ENCODE measurements at regions not wholly inside any gene's neighbourhood (a gene's known extent, or its start where the extent isn't known, plus 50 kb on each side); places are given as distances from the start of the nearest gene placed in this dataset.
"Not testable (repeated sequence)": the region's sequence is repeated elsewhere in the genome, so short reads cannot be mapped to it uniquely, and the experiment has no call there.

- H2AFZ ChIP-seq (ENCODE audit: insufficient read depth, low read depth, low read length, poor library complexity, severe bottlenecking) = no peak overlapping the region
Measured at GRCh38 chr2:187689372-187689771, 135.1 kb upstream of the TFPI start.

DNA sequence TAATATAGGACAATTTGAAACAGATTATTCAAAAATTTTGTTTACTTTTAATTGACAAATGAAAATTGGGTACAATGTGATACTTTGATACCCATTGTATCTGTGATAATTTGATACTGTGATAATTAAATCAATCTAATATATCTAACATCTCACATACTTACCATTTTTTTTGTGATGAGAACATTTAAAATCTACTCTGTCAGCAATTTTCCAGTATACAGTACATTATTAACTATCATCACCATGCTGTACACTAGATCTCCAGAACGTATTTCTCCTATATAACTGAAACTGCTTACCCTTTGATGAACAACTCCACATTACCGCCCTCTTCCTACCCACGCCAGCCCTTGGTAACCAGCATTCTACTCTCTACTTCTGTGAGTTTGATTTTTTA, 139.7 kb upstream of the TFPI start:
- DNase-seq = no peak
- TF ChIP-seq, protein P1, sequence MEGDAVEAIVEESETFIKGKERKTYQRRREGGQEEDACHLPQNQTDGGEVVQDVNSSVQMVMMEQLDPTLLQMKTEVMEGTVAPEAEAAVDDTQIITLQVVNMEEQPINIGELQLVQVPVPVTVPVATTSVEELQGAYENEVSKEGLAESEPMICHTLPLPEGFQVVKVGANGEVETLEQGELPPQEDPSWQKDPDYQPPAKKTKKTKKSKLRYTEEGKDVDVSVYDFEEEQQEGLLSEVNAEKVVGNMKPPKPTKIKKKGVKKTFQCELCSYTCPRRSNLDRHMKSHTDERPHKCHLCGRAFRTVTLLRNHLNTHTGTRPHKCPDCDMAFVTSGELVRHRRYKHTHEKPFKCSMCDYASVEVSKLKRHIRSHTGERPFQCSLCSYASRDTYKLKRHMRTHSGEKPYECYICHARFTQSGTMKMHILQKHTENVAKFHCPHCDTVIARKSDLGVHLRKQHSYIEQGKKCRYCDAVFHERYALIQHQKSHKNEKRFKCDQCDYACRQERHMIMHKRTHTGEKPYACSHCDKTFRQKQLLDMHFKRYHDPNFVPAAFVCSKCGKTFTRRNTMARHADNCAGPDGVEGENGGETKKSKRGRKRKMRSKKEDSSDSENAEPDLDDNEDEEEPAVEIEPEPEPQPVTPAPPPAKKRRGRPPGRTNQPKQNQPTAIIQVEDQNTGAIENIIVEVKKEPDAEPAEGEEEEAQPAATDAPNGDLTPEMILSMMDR (IDR thresholded peaks at IDR 0.05) = no peak
- H3K4me3 ChIP-seq (replicated peaks in 1 of 3; ENCODE audit: low read depth in 2 of 3, low read length in 3 of 3) = no peak overlapping the region
- no peak overlapping the region for H3K9ac ChIP-seq (ENCODE audit: insufficient read depth, low read length, poor library complexity, severe bottlenecking)
- WGBS (ENCODE audit: insufficient coverage) = 60% methylated on average over 1 of the region's 3 CpGs
- H3K4me1 Mint-ChIP-seq = no peaks in the 10 kb centered on the region
- intact Hi-C loops (cut with micrococcal nuclease) = no loop called here
- no peaks in the 10 kb centered on the region for H3K4me1 ChIP-seq (ENCODE audit: control insufficient read depth in 1 of 2, insufficient read depth in 2 of 2, low read length in 2 of 2)
- H2AFZ ChIP-seq (ENCODE audit: insufficient read depth, low read depth, low read length, poor library complexity, severe bottlenecking) = no peak overlapping the region
- no peak overlapping the region for H3K27ac Mint-ChIP-seq
- H3K9me3 Mint-ChIP-seq = peaks cover 0 to 6% (median 3%) of the 10 kb centered on the region in 7 donors
- H3K36me3 ChIP-seq (replicated peaks in 1 of 2; ENCODE audit: control insufficient read depth in 1 of 2, insufficient read depth in 2 of 2, low read length in 2 of 2) = no peaks in the 10 kb centered on the region
- H3K9me3 ChIP-seq (replicated peaks in 1 of 2; ENCODE audit: control insufficient read depth in 1 of 2, insufficient read depth in 1 of 2, low read length in 2 of 2) = peaks cover 0 to 5% of the 10 kb centered on the region in 2 donors
- H3K27ac ChIP-seq (ENCODE audit: low read depth in 1 of 2, low read length in 2 of 2) = no peak overlapping the region
- H3K27me3 Mint-ChIP-seq (ENCODE audit: low read depth in 3 of 3) = no peaks in the 10 kb centered on the region
- no peak overlapping the region for H3K4me2 ChIP-seq (replicated peaks; ENCODE audit: extremely low read depth, low read length, poor library complexity, severe bottlenecking)
- H3K36me3 Mint-ChIP-seq = no peaks in the 10 kb centered on the region
- no peak overlapping the region for H3K4me3 Mint-ChIP-seq
- no peaks in the 10 kb centered on the region for H3K27me3 ChIP-seq (ENCODE audit: control insufficient read depth in 2 of 2, insufficient read depth in 2 of 2, low read length in 2 of 2)
- no peaks in the 10 kb centered on the region for H3K79me2 ChIP-seq (ENCODE audit: insufficient read depth, low read length)
- H4K20me1 ChIP-seq (ENCODE audit: insufficient read depth, low read length) = no peaks in the 10 kb centered on the region

More at GRCh38 chr2:187689372-187689771, 135.1 kb upstream of the TFPI start:
- Histone ChIP-seq H3K4me2 (replicated peaks; ENCODE audit: extremely low read depth, low read length, poor library complexity, severe bottlenecking) (no peak overlapping the region), H3K79me2 (ENCODE audit: insufficient read depth, low read length) (no peaks in the 10 kb centered on the region), H3K4me1 (ENCODE audit: control insufficient read depth in 1 of 2, insufficient read depth in 2 of 2, low read length in 2 of 2) (no peaks in the 10 kb centered on the region), H4K20me1 (ENCODE audit: insufficient read depth, low read length) (no peaks in the 10 kb centered on the region), H3K27me3 (ENCODE audit: control insufficient read depth in 2 of 2, insufficient read depth in 2 of 2, low read length in 2 of 2) (no peaks in the 10 kb centered on the region), H3K4me3 (replicated peaks in 1 of 3; ENCODE audit: low read depth in 2 of 3, low read length in 3 of 3) (no peak overlapping the region), H3K27ac (ENCODE audit: low read depth in 1 of 2, low read length in 2 of 2) (no peak overlapping the region), H3K9me3 (replicated peaks in 1 of 2; ENCODE audit: control insufficient read depth in 1 of 2, insufficient read depth in 1 of 2, low read length in 2 of 2) (no peaks in the 10 kb centered on the region), H3K9ac (ENCODE audit: insufficient read depth, low read length, poor library complexity, severe bottlenecking) (no peak overlapping the region), H3K36me3 (replicated peaks in 1 of 2; ENCODE audit: control insufficient read depth in 1 of 2, insufficient read depth in 2 of 2, low read length in 2 of 2) (no peaks in the 10 kb centered on the region)
- intact Hi-C loops (cut with micrococcal nuclease) = no loop called here
- no peak overlapping the region for H3K27ac Mint-ChIP-seq
- H3K36me3 Mint-ChIP-seq = no peaks in the 10 kb centered on the region
- H3K9me3 Mint-ChIP-seq = peaks cover 0 to 7% (median 0%) of the 10 kb centered on the region in 7 donors
- TF ChIP-seq, protein P1 (IDR thresholded peaks at IDR 0.05) = no peak
- no peak for DNase-seq
- no peak overlapping the region for H3K4me3 Mint-ChIP-seq
- no peaks in the 10 kb centered on the region for H3K27me3 Mint-ChIP-seq (ENCODE audit: low read depth in 3 of 3)
- no peaks in the 10 kb centered on the region for H3K4me1 Mint-ChIP-seq

GRCh38 chr2:187696644-187697043, 142.4 kb upstream of the TFPI start:
- H3K27ac Mint-ChIP-seq; H3K36me3 ChIP-seq (replicated peaks in 1 of 2; ENCODE audit: control insufficient read depth in 1 of 2, insufficient read depth in 2 of 2, low read length in 2 of 2); H3K9me3 Mint-ChIP-seq; H3K4me3 ChIP-seq (replicated peaks in 1 of 3; ENCODE audit: low read depth in 2 of 3, low read length in 3 of 3); H3K9ac ChIP-seq (ENCODE audit: insufficient read depth, low read length, poor library complexity, severe bottlenecking); H3K4me2 ChIP-seq (replicated peaks; ENCODE audit: extremely low read depth, low read length, poor library complexity, severe bottlenecking); H3K27me3 Mint-ChIP-seq (ENCODE audit: low read depth in 3 of 3); H4K20me1 ChIP-seq (ENCODE audit: insufficient read depth, low read length); H3K4me1 ChIP-seq (ENCODE audit: control insufficient read depth in 1 of 2, insufficient read depth in 2 of 2, low read length in 2 of 2); H3K36me3 Mint-ChIP-seq; H2AFZ ChIP-seq (ENCODE audit: insufficient read depth, low read depth, low read length, poor library complexity, severe bottlenecking); H3K4me1 Mint-ChIP-seq; intact Hi-C loops (cut with micrococcal nuclease); H3K9me3 ChIP-seq (replicated peaks in 1 of 2; ENCODE audit: control insufficient read depth in 1 of 2, insufficient read depth in 1 of 2, low read length in 2 of 2); H3K27ac ChIP-seq (ENCODE audit: low read depth in 1 of 2, low read length in 2 of 2); H3K27me3 ChIP-seq (ENCODE audit: control insufficient read depth in 2 of 2, insufficient read depth in 2 of 2, low read length in 2 of 2); H3K4me3 Mint-ChIP-seq; DNase-seq; H3K79me2 ChIP-seq (ENCODE audit: insufficient read depth, low read length): not testable (repeated sequence)
- WGBS (ENCODE audit: insufficient coverage) = 100% methylated on average over 3 of the region's 7 CpGs

Data from CD14-positive monocyte (primary cell).